WTC11 (cell line): ENCODE measurements at regions not wholly inside any gene's neighbourhood (a gene's known extent, or its start where the extent isn't known, plus 50 kb on each side); places are given as distances from the start of the nearest gene placed in this dataset.
"Not testable (repeated sequence)": the region's sequence is repeated elsewhere in the genome, so short reads cannot be mapped to it uniquely, and the experiment has no call there.

ENCODE experiments used
- ATAC-seq: fragments of 200-7000 bp; cut with Tn5 transposase; 2 replicates; pipeline ENCODE4 v1.10.0; 2021; ENCODE audit warnings: mild to moderate bottlenecking, moderate library complexity
- CTCF ChIA-PET: fragments of 300-600 bp; sonication (Branson Sonifier 250); formaldehyde crosslinking; loops from one replicate; lab custom pipeline; 2021; ENCODE audit warnings: antibody characterized with exemption; lab: Charles Lee
- POLR2A ChIA-PET: fragments of 350-600 bp; sonication (Branson Sonifier 250); formaldehyde crosslinking; loops from one replicate; lab custom pipeline; 2021; ENCODE audit warnings: antibody characterized with exemption; lab: Charles Lee
- DNase-seq: peaks from one replicate; pipeline ENCODE4 v3.0.0; 2021; ENCODE audit warnings: low spot score
- H3K27ac Mint-ChIP-seq: 2 replicates; pipeline ENCODE4 v1.8.0; 2021; ENCODE audit warnings: mixed read lengths
- H3K27me3 Mint-ChIP-seq: 2 replicates; pipeline ENCODE4 v1.8.0; 2021; ENCODE audit warnings: low read depth, mild to moderate bottlenecking, moderate library complexity, mixed read lengths
- H3K36me3 Mint-ChIP-seq: 2 replicates; pipeline ENCODE4 v1.8.0; 2021; ENCODE audit warnings: mixed read lengths
- H3K4me1 Mint-ChIP-seq: 2 replicates; pipeline ENCODE4 v1.8.0; 2022; ENCODE audit warnings: mixed read lengths
- H3K4me3 Mint-ChIP-seq: 2 replicates; pipeline ENCODE4 v1.8.0; 2021; ENCODE audit warnings: mild to moderate bottlenecking, moderate library complexity, mixed read lengths
- H3K9me3 Mint-ChIP-seq: 2 replicates; pipeline ENCODE4 v1.8.0; 2021; ENCODE audit warnings: mixed read lengths
- AFF4 ChIP-seq: sonication (generic); formaldehyde crosslinking; IDR thresholded peaks from 2 replicates; pipeline ENCODE4 v1.8.1; 2023; ENCODE audit warnings: mild to moderate bottlenecking, missing genetic modification reagents, borderline replicate concordance
- CTCF ChIP-seq: fragments of 200-600 bp; IDR thresholded peaks from 2 replicates; pipeline ENCODE4 v1.8.0; 2022; ENCODE audit warnings: antibody characterized with exemption
- EMX1 ChIP-seq: fragments of 250-450 bp; sonication (Bioruptor Pico); IDR thresholded peaks from 2 replicates; pipeline ENCODE4 v1.8.0; 2021; ENCODE audit warnings: mild to moderate bottlenecking
- FOXP4 ChIP-seq: sonication (generic); formaldehyde crosslinking; IDR thresholded peaks from 2 replicates; pipeline ENCODE4 v1.8.0; 2022; ENCODE audit warnings: mild to moderate bottlenecking, missing genetic modification reagents
- GTF2I ChIP-seq: fragments of 250-450 bp; sonication (Bioruptor Pico); conservative IDR thresholded peaks from 2 replicates; pipeline ENCODE4 v1.4.0; 2021; ENCODE audit warnings: mild to moderate bottlenecking
- HMGXB4 ChIP-seq: sonication (generic); formaldehyde crosslinking; IDR thresholded peaks from 2 replicates; pipeline ENCODE4 v1.8.1; 2023; ENCODE audit warnings: mild to moderate bottlenecking, moderate library complexity, missing genetic modification reagents
- IRF2 ChIP-seq: sonication (generic); formaldehyde crosslinking; IDR thresholded peaks from 2 replicates; pipeline ENCODE4 v1.8.0; 2022; ENCODE audit warnings: low read depth, missing genetic modification reagents, borderline replicate concordance
- MAX ChIP-seq: sonication (generic); formaldehyde crosslinking; IDR thresholded peaks from 2 replicates; pipeline ENCODE4 v1.8.0; 2022; ENCODE audit warnings: mild to moderate bottlenecking, missing genetic modification reagents
- MLX ChIP-seq: sonication (generic); formaldehyde crosslinking; IDR thresholded peaks from 2 replicates; pipeline ENCODE4 v1.8.1; 2023; ENCODE audit warnings: mild to moderate bottlenecking, missing genetic modification reagents, moderate library complexity
- NFE2L1 ChIP-seq: sonication (generic); formaldehyde crosslinking; IDR thresholded peaks from 2 replicates; pipeline ENCODE4 v1.8.1; 2023; ENCODE audit warnings: missing genetic modification reagents
- NR1H2 ChIP-seq: sonication (generic); formaldehyde crosslinking; IDR thresholded peaks from 2 replicates; pipeline ENCODE4 v1.9.0; 2021; ENCODE audit warnings: mild to moderate bottlenecking, moderate library complexity, missing genetic modification reagents
- SMAD3 ChIP-seq: sonication (generic); formaldehyde crosslinking; IDR thresholded peaks from 2 replicates; pipeline ENCODE4 v1.8.0; 2022; ENCODE audit warnings: missing genetic modification reagents, mild to moderate bottlenecking, borderline replicate concordance
- TCF7 ChIP-seq: sonication (generic); formaldehyde crosslinking; IDR thresholded peaks from 2 replicates; pipeline ENCODE4 v1.8.0; 2022; ENCODE audit warnings: mild to moderate bottlenecking, low read depth, missing genetic modification reagents, moderate library complexity
- TEAD4 ChIP-seq: sonication (generic); formaldehyde crosslinking; IDR thresholded peaks from 2 replicates; pipeline ENCODE4 v1.8.0; 2022; ENCODE audit warnings: mild to moderate bottlenecking, missing genetic modification reagents
- ZSCAN18 ChIP-seq: fragments of 250-450 bp; sonication (Bioruptor Pico); IDR thresholded peaks from 2 replicates; pipeline ENCODE4 v2.1.2; 2022; ENCODE audit warnings: mild to moderate bottlenecking, moderate library complexity

- POLR2A ChIA-PET, H3K27ac Mint-ChIP-seq, H3K36me3 Mint-ChIP-seq, H3K27me3 Mint-ChIP-seq, DNase-seq, H3K4me1 Mint-ChIP-seq, H3K4me3 Mint-ChIP-seq, ATAC-seq, H3K9me3 Mint-ChIP-seq, CTCF ChIA-PET: not testable (repeated sequence)
These were observed 489.8 kb upstream of the ZFP42 start for GRCh38 chr4:187505798-187506141.

- Mint-ChIP-seq H3K9me3 (no peaks in the 10 kb centered on the region; the same call in 1 of the 2 replicates), H3K36me3 (no peaks in the 10 kb centered on the region), H3K4me3 (no peak overlapping the region), H3K27ac (no peak overlapping the region), H3K4me1 (no peaks in the 10 kb centered on the region), H3K27me3 (no peaks in the 10 kb centered on the region)
- CTCF ChIA-PET: no interaction called here
- POLR2A ChIA-PET: no interaction called here
- TF ChIP-seq HMGXB4 (no peak), EMX1 (CRISPR knock-in tag) (no peak), IRF2 (no peak)
- ATAC-seq (no peak), DNase-seq (no peak)
These were observed 479.3 kb upstream of the ZFP42 start for GRCh38 chr4:187516224-187516623.

GRCh38 chr4:187541666-187542065 lies 453.9 kb upstream of the ZFP42 start:
- no peaks in the 10 kb centered on the region for H3K27me3 Mint-ChIP-seq
- no peak for TF ChIP-seq NFE2L1
- TF ChIP-seq TEAD4: no peak
- TF ChIP-seq GTF2I (CRISPR knock-in tag): no peak
- TF ChIP-seq MAX (CRISPR knock-in tag): no peak
- TF ChIP-seq TCF7: no peak
- TF ChIP-seq ZSCAN18: no peak
- TF ChIP-seq CTCF: no peak
- no peak for TF ChIP-seq NR1H2 (CRISPR knock-in tag)
- TF ChIP-seq MLX: no peak
- TF ChIP-seq SMAD3: no peak
- no peak for TF ChIP-seq AFF4 (CRISPR knock-in tag)
- TF ChIP-seq FOXP4 (CRISPR knock-in tag): no peak
- TF ChIP-seq, all 79 proteins: peak for 0
- DNase-seq: no peak
- CTCF ChIA-PET: no interaction called here
- Mint-ChIP-seq H3K4me1 (peaks cover 6% of the 10 kb centered on the region), H3K4me3 (no peak overlapping the region), H3K36me3 (no peaks in the 10 kb centered on the region), H3K27ac (no peak overlapping the region), H3K9me3 (peaks cover 3% of the 10 kb centered on the region; the same call in 1 of the 2 replicates)
- no peak for ATAC-seq
- POLR2A ChIA-PET: no interaction called here
